IPS DF 6.9 (cell line): ENCODE measurements at regions not wholly inside any gene's neighbourhood (a gene's known extent, or its start where the extent isn't known, plus 50 kb on each side); places are given as distances from the start of the nearest gene placed in this dataset.

Experiments
- DNase-seq: peaks from one replicate; pipeline ENCODE4 v3.0.0-alpha.2; 2013; ENCODE audit warnings: low read depth, low spot score
- H3K27ac ChIP-seq: one replicate; pipeline ENCODE4 v1.5.1; 2013; ENCODE audit warnings: low read length, control low read depth
- H3K27me3 ChIP-seq: 2 replicates; pipeline ENCODE4 v1.6.1; 2013; ENCODE audit warnings: mild to moderate bottlenecking, low read length; ENCODE audit not compliant: control insufficient read depth, insufficient read depth
- H3K36me3 ChIP-seq: 2 replicates; pipeline ENCODE4 v1.6.1; 2013; ENCODE audit warnings: low read length; ENCODE audit not compliant: control insufficient read depth, insufficient read depth
- H3K4me1 ChIP-seq: 2 replicates; pipeline ENCODE4 v1.6.1; 2013; ENCODE audit warnings: low read length; ENCODE audit not compliant: control insufficient read depth, insufficient read depth
- H3K4me3 ChIP-seq: 2 replicates; pipeline ENCODE4 v1.5.1; 2013; ENCODE audit warnings: mild to moderate bottlenecking, low read length
- H3K9me3 ChIP-seq: 2 replicates; pipeline ENCODE4 v1.6.1; 2013; ENCODE audit warnings: low read length, inconsistent platforms; ENCODE audit not compliant: control insufficient read depth, insufficient read depth
- WGBS: extraction: QIAGEN DNeasy Blood & Tissue Kit; methylation state at CpG from one replicate; pipeline ENCODE4 v1.1.7; 2013; ENCODE audit warnings: mixed read lengths, missing lambda C conversion rate; ENCODE audit not compliant: insufficient read length, insufficient coverage; 5-methylcytosine and 5-hydroxymethylcytosine counted together

DNA sequence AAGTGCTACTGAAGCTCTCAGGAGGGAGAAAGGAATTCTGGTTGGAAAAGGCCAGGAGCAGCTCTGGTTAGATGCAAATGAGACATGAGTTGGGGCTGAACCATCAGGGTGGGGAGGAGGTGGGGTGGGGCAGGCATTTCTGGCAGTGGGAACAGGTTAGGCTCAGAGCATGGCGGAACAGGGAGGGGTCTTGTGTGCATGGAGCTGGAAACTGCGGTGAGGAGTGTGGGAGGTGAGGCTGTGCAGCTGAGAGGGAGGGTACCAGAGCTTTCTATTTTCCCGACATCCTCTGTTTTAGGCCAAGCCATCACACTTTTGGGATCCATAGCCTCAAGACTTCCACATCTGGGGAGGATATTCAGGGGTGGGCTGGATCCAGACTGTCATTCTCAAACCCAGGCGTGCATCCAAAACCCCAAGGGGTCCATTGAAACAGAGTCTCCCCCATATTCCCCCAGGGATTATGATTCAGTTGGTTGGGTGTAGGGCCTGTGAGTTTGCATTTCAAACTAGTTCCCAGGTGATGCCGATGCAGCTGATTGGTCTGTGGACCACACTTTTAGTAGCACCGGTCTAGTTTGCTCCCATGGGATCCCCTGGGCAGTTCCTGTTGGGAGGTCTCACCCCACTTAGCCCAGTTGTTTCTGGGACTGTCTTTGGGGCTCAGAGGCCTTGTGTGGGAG lies 100.9 kb upstream of the TLE3 start:
- H3K4me1 ChIP-seq = peaks cover 2% of the 10 kb centered on the region
- H3K9me3 ChIP-seq = no peaks in the 10 kb centered on the region
- H3K27ac ChIP-seq = no peak overlapping the region
- no CpG with 5 or more reads among the region's 6 CpGs for WGBS
- H3K4me3 ChIP-seq = no peak overlapping the region
- no peak for DNase-seq
- H3K27me3 ChIP-seq = no peaks in the 10 kb centered on the region
- no peaks in the 10 kb centered on the region for H3K36me3 ChIP-seq

DNA sequence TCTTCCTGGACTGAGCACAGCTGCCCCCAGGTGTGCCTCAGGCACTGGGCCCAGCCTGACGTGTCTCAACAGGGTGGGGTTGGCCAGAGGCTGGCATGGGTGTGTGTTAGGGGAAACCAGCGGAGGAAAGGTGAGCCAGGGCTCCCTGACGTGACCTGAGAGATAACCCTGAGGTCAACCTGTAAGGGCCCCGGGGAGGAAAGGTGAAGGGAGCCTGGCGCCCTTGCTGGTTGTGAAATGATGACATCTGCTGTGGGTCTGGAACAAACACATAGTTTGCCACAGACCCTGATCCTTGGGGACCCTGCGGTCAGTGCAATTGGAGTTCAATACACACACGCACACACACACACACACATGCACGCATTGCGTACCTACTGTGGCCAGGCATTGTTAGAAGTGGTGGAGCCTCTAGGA lies 100.2 kb upstream of the TLE3 start:
- WGBS = no CpG with 5 or more reads among the region's 9 CpGs
- Histone ChIP-seq H3K4me1 (peaks cover 2% of the 10 kb centered on the region), H3K36me3 (no peaks in the 10 kb centered on the region), H3K9me3 (no peaks in the 10 kb centered on the region), H3K27ac (no peak overlapping the region), H3K27me3 (no peaks in the 10 kb centered on the region), H3K4me3 (no peak overlapping the region)
- DNase-seq = no peak

GRCh38 chr15:70197318-70197944 lies 99.7 kb upstream of the TLE3 start:
- H3K9me3 ChIP-seq = no peaks in the 10 kb centered on the region

DNA sequence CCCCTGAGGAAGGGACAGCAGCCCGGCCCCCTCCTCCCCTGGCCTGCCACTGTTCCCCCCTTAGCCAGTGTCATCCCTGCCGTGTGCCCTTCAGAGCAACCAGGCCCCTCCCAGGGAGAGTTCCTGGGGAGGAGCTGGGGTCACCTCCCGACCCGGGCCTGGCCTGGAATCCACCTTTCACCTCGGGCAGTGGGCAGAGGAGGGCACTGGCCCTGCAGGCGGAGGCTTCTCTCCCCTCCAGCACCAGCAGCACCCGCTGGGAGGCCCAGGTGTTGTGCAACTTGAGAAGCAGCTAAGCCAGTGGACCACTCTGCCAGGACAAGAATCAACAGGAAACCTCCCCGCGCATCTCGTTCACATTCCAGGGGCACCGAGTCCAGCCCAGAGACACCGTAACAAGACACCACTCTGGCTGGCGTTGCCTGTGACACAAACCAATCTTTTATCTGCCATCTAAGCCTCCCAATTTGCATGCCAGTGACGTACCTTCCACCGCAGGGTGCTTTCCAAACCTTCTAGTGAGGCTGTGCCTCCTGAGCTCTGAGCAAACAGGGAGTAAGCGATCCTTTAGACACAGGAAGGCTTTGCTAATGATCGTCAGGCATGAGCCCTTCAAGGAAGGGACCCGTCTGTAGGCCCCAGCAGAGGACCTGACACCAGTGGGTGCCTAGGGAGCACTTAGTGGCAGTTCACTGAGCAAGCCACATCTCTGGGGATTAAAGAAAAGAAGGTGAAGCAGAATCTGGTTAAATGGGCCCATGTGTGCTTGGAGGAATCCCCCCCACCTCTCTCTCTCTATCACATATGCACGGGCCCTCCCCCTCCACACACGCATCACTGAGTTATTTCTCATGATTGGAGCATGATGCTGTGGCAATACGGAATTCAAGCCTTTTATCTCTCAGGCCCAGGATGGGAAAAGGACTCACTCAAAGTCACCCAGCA lies 98.9 kb upstream of the TLE3 start:
- no CpG with 5 or more reads among the region's 21 CpGs for WGBS
- H3K27me3 ChIP-seq = no peaks in the 10 kb centered on the region

More at GRCh38 chr15:70197318-70197944, 99.7 kb upstream of the TLE3 start:
- H3K4me3 ChIP-seq = no peak overlapping the region
- H3K36me3 ChIP-seq = no peaks in the 10 kb centered on the region
- H3K27ac ChIP-seq = no peak overlapping the region
- no CpG with 5 or more reads among the region's 10 CpGs for WGBS
- H3K27me3 ChIP-seq = no peaks in the 10 kb centered on the region
- H3K4me1 ChIP-seq = peaks cover 2% of the 10 kb centered on the region
- DNase-seq = no peak

DNA sequence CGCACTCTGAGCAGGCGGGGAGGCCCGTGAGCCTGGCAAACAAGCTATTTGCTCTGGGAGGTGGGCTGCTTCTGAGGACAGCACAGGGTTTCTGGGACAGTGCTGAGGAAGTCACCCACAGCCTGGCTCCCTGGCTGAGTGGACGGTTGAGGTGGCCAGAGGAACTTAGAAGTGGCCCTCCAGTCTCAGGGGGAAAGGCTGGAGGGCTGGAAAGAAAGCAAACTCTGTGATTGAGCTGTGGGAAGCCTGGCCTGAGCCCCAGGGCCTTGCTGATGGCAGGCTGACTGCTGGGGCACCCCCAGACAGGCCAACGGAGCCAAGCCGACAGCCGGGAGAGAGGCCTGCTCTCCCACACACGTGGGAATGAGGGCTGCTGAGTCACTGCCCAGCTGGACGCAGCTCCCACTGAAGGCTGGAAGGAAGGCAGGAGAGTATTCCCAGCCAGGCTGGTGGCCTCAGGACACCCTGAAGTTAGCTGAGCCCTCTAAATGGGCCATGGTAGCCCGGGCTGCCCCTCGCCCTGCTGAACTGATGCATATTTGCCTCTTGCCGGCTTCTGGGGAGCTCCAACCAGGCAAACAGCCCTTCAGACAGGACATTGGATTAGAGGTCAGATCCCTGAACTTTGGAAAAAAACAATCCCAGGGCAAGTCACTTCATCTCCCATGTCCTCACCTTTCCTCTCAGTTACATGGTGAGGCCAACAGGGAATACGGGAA lies 98.0 kb upstream of the TLE3 start:
- WGBS = no CpG with 5 or more reads among the region's 13 CpGs
- Histone ChIP-seq H3K4me1 (peaks cover 2% of the 10 kb centered on the region), H3K27me3 (no peaks in the 10 kb centered on the region), H3K9me3 (no peaks in the 10 kb centered on the region), H3K4me3 (no peak overlapping the region), H3K27ac (no peak overlapping the region), H3K36me3 (no peaks in the 10 kb centered on the region)
- no peak for DNase-seq

More for the DNA sequence above, 98.9 kb upstream of the TLE3 start:
- no peak overlapping the region for H3K4me3 ChIP-seq
- no peak overlapping the region for H3K27ac ChIP-seq
- H3K9me3 ChIP-seq = no peaks in the 10 kb centered on the region
- no peaks in the 10 kb centered on the region for H3K36me3 ChIP-seq
- peak; percentile 54 for DNase-seq
- peaks cover 2% of the 10 kb centered on the region for H3K4me1 ChIP-seq

DNA sequence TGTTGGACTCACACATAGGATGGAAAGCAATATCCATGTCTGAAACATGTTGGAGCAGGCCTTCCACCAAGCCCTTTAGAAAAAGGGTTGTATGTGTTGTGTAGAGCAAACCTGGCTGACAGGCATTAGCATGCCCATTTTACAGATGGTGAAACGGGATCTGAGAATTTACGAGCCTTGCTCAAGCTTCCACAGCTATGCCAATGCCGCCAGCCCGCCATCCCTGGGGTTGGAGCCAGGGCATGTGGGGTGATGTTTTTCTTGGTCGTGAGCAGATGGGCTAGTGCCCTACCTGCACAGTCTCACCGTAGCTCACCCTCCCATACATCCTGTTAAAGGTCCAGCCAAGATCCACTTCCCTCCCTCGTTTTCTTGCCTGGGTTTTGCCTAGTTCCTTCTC lies 97.5 kb upstream of the TLE3 start:
- peaks cover 2% of the 10 kb centered on the region for H3K4me1 ChIP-seq
- H3K9me3 ChIP-seq = no peaks in the 10 kb centered on the region
- WGBS = no CpG with 5 or more reads among the region's 7 CpGs
- DNase-seq = no peak
- H3K27me3 ChIP-seq = no peaks in the 10 kb centered on the region
- H3K36me3 ChIP-seq = no peaks in the 10 kb centered on the region
- no peak overlapping the region for H3K4me3 ChIP-seq
- H3K27ac ChIP-seq = no peak overlapping the region

DNA sequence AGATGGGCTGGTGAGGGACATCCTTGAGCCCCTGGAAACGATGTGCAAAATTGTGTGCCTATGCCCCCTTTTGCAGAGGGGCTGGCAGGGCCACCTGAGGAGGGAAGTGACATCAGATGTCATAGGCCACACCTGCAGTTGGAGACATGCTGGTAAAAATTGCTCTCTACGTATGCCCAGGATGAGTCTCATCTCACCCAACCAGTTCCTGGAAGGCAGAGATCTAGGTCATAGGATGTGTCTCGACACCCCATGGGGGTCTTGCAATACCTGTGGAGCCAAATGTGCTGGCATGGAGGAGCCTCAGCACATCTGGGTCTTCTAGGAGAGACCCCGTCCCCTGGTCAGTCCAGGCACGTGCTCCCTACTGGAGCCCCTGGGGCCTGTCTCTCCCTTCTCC lies 96.5 kb upstream of the TLE3 start:
- peaks cover 2% of the 10 kb centered on the region for H3K4me1 ChIP-seq
- no peak overlapping the region for H3K27ac ChIP-seq
- DNase-seq = no peak
- no peak overlapping the region for H3K4me3 ChIP-seq
- no peaks in the 10 kb centered on the region for H3K27me3 ChIP-seq
- H3K9me3 ChIP-seq = no peaks in the 10 kb centered on the region
- WGBS = no CpG with 5 or more reads among the region's 5 CpGs
- H3K36me3 ChIP-seq = no peaks in the 10 kb centered on the region

DNA sequence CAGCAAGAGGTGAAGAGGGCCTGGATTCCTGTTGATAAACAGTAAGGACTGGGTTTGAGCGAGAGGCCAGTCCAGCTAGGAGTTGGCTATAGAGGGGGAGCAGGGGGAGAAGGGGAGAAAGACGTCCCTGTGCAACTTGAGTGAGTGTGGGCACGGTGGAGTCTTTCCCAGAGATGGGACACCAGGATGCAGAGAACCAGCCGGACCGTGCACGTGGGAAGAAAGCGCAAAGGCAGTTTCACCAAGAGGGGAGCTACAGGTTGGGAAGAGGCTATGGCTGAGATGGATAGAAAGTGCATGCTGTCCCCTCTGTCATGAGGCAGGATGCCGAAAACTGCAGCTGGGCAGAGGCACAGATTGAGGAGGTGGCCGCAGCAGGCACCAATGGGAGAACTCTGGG lies 96.0 kb upstream of the TLE3 start:
- no peaks in the 10 kb centered on the region for H3K27me3 ChIP-seq
- DNase-seq = no peak
- no peak overlapping the region for H3K27ac ChIP-seq
- no peaks in the 10 kb centered on the region for H3K36me3 ChIP-seq
- no CpG with 5 or more reads among the region's 9 CpGs for WGBS
- no peak overlapping the region for H3K4me3 ChIP-seq
- no peaks in the 10 kb centered on the region for H3K9me3 ChIP-seq
- H3K4me1 ChIP-seq = peaks cover 2% of the 10 kb centered on the region

GRCh38 chr15:70192490-70192889 lies 94.8 kb upstream of the TLE3 start:
- no CpG with 5 or more reads among the region's 9 CpGs for WGBS
- no peaks in the 10 kb centered on the region for H3K27me3 ChIP-seq
- H3K27ac ChIP-seq = no peak overlapping the region
- H3K36me3 ChIP-seq = no peaks in the 10 kb centered on the region
- no peak overlapping the region for H3K4me3 ChIP-seq
- peaks cover 2% of the 10 kb centered on the region for H3K4me1 ChIP-seq
- H3K9me3 ChIP-seq = no peaks in the 10 kb centered on the region
- DNase-seq = no peak

DNA sequence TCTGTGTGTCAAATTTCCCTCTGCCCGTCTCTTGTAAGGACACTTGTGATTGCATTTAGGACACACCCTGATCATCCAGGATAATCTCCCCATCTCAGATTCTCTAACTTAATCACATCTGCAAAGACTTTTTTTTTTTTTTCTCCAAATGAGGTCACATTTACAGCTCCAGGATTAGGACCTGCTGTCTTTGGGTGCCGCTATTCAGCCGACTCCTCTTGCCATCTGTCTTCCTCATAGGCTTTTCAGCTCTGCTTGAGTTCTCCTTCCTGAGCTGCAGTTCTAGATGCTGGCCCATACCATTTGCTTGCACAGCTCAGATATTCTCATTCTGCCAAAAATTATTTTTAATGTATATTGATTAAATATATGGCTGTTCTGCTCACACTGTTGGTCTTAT lies 94.3 kb upstream of the TLE3 start:
- no peak for DNase-seq
- Histone ChIP-seq H3K4me3 (no peak overlapping the region), H3K27me3 (no peaks in the 10 kb centered on the region), H3K4me1 (no peaks in the 10 kb centered on the region; the same call in none of the 2 replicates), H3K9me3 (no peaks in the 10 kb centered on the region), H3K27ac (no peak overlapping the region), H3K36me3 (no peaks in the 10 kb centered on the region)
- WGBS = no CpG with 5 or more reads among the region's 3 CpGs
